ENCODE measurements at regions not wholly inside any gene's neighbourhood (a gene's known extent, or its start where the extent isn't known, plus 50 kb on each side); places are given as distances from the start of the nearest gene placed in this dataset.

- Histone ChIP-seq H3K4me1 (no peaks in the 10 kb centered on the region), H3K27me3 (replicated peaks in 1 of 7) (no peaks in the 10 kb centered on the region), H3K9me3 (no peaks in the 10 kb centered on the region), H3K27ac (no peak overlapping the region), H3K36me3 (no peaks in the 10 kb centered on the region), H3K4me3 (no peak overlapping the region)
- WGBS, 5 donors: 81 to 96% (median 87%) methylated on average over 1 of the region's 1 CpG
- TF ChIP-seq CTCF (IDR thresholded peaks at IDR 0.05 in 8 of 11, conservative IDR thresholded peaks at IDR 0.05 in 3 of 11): no peak
- no peak for TF ChIP-seq POLR2A (IDR thresholded peaks at IDR 0.05)
- no peak for TF ChIP-seq POLR2AphosphoS5 (IDR thresholded peaks at IDR 0.05)
- intact Hi-C loops (cut with DNase I; ENCODE audit: low total_unique reads): no loop called here
- DNase-seq: no peak
Measured at GRCh38 chr3:153614140-153614539, 452.1 kb downstream of the RAP2B start.

GRCh38 chr3:153614563-153614962 is 452.5 kb downstream of the RAP2B start:
- Histone ChIP-seq H3K4me3 (no peak overlapping the region), H3K4me1 (no peaks in the 10 kb centered on the region), H3K9me3 (no peaks in the 10 kb centered on the region), H3K27ac (no peak overlapping the region), H3K27me3 (replicated peaks in 1 of 7) (no peaks in the 10 kb centered on the region), H3K36me3 (no peaks in the 10 kb centered on the region)
- TF ChIP-seq CTCF (IDR thresholded peaks at IDR 0.05 in 8 of 11, conservative IDR thresholded peaks at IDR 0.05 in 3 of 11) (no peak), POLR2AphosphoS5 (IDR thresholded peaks at IDR 0.05) (no peak), POLR2A (IDR thresholded peaks at IDR 0.05) (no peak)
- DNase-seq: no peak
- intact Hi-C loops (cut with DNase I; ENCODE audit: low total_unique reads): no loop called here

- Histone ChIP-seq H3K27me3 (replicated peaks in 1 of 7) (no peaks in the 10 kb centered on the region), H3K4me1 (no peaks in the 10 kb centered on the region), H3K4me3 (no peak overlapping the region), H3K27ac (no peak overlapping the region), H3K9me3 (peaks cover 0 to 6% (median 0%) of the 10 kb centered on the region in 8 donors), H3K36me3 (no peaks in the 10 kb centered on the region)
- WGBS, 5 donors: 63 to 76% (median 69%) methylated on average over 1 of the region's 1 CpG
- intact Hi-C loops (cut with DNase I; ENCODE audit: low total_unique reads): no loop called here
- TF ChIP-seq POLR2AphosphoS5 (IDR thresholded peaks at IDR 0.05): no peak
- no peak for TF ChIP-seq POLR2A (IDR thresholded peaks at IDR 0.05)
- no peak for TF ChIP-seq CTCF (IDR thresholded peaks at IDR 0.05 in 8 of 11, conservative IDR thresholded peaks at IDR 0.05 in 3 of 11)
- DNase-seq: no peak
Measured at GRCh38 chr3:153615863-153616262, 453.8 kb downstream of the RAP2B start.

GRCh38 chr3:153617463-153617862 is 455.4 kb downstream of the RAP2B start:
- intact Hi-C loops (cut with DNase I; ENCODE audit: low total_unique reads): no loop called here
- no peak for DNase-seq
- WGBS, 5 donors: 0 to 74% (median 51%) methylated on average over 1 of the region's 1 CpG
- Histone ChIP-seq H3K36me3 (no peaks in the 10 kb centered on the region), H3K27ac (no peak overlapping the region), H3K4me3 (no peak overlapping the region), H3K4me1 (peaks cover 4 to 11% (median 9%) of the 10 kb centered on the region in 6 donors), H3K27me3 (replicated peaks in 1 of 7) (no peaks in the 10 kb centered on the region), H3K9me3 (peaks cover 0 to 7% (median 0%) of the 10 kb centered on the region in 8 donors)
- TF ChIP-seq CTCF (IDR thresholded peaks at IDR 0.05 in 8 of 11, conservative IDR thresholded peaks at IDR 0.05 in 3 of 11): no peak
- TF ChIP-seq POLR2A (IDR thresholded peaks at IDR 0.05): no peak
- no peak for TF ChIP-seq POLR2AphosphoS5 (IDR thresholded peaks at IDR 0.05)

Measured in spleen (tissue), 11 donors.